ENCODE measurements at regions not wholly inside any gene's neighbourhood (a gene's known extent, or its start where the extent isn't known, plus 50 kb on each side); places are given as distances from the start of the nearest gene placed in this dataset.
A peak's percentile ranks its signal among the peaks of the same experiment; 100 is the strongest.

DNA sequence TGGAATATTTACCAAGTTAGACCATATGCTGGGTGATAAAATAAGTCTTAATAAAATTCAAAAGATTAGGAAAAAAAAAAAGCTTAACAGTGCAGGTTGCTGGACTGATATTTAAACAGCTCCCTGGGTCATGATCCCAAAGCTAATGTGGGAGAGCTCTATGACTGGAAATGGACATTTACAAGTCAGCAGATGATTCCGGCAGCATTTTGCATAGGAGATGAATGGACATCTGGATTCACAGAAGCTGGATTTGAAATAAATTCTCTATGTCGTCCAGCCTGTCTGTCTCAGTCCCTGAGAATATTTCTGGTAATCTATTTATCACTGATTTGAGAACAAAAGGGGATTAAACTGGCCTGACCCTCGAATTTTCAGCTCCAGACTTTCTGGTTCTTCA lies 52.3 kb upstream of the KLHL25 start:
- TF ChIP-seq, protein P1, sequence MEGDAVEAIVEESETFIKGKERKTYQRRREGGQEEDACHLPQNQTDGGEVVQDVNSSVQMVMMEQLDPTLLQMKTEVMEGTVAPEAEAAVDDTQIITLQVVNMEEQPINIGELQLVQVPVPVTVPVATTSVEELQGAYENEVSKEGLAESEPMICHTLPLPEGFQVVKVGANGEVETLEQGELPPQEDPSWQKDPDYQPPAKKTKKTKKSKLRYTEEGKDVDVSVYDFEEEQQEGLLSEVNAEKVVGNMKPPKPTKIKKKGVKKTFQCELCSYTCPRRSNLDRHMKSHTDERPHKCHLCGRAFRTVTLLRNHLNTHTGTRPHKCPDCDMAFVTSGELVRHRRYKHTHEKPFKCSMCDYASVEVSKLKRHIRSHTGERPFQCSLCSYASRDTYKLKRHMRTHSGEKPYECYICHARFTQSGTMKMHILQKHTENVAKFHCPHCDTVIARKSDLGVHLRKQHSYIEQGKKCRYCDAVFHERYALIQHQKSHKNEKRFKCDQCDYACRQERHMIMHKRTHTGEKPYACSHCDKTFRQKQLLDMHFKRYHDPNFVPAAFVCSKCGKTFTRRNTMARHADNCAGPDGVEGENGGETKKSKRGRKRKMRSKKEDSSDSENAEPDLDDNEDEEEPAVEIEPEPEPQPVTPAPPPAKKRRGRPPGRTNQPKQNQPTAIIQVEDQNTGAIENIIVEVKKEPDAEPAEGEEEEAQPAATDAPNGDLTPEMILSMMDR (IDR thresholded peaks at IDR 0.05; ENCODE audit: low read depth, low read length), result no peak
- in situ Hi-C loops (cut with HindIII; ENCODE audit: low sequenced_read_pairs), result no loop called here
- no peak overlapping the region for H3K4me3 ChIP-seq (ENCODE audit: low read depth, low read length)
- DNase-seq (ENCODE audit: low read depth, low spot score), result no peak

DNA sequence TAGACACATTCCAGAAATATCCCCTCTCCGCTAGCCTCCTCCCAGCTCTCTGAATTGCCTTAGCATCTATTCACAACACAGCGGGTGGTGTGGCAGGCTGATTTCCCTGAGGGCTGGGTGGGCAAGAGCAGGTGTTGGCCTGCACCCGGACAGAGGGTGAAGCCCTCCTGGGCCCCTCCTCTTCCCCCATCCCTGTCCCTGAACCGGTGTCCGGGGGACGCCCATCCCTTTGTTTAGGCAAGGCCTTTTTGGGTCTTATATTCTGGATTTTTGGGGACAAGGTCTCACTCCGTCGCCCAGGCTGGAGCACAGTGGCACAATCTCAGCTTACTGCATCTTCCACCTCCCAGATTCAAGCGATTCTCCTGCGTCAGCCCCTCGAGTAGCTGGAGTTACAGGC lies 55.2 kb upstream of the KLHL25 start:
- DNase-seq (ENCODE audit: low read depth, low spot score), result no peak
- TF ChIP-seq, protein P1 (IDR thresholded peaks at IDR 0.05; ENCODE audit: low read depth, low read length), result no peak
- no peak overlapping the region for H3K4me3 ChIP-seq (ENCODE audit: low read depth, low read length)
- in situ Hi-C loops (cut with HindIII; ENCODE audit: low sequenced_read_pairs), result no loop called here

DNA sequence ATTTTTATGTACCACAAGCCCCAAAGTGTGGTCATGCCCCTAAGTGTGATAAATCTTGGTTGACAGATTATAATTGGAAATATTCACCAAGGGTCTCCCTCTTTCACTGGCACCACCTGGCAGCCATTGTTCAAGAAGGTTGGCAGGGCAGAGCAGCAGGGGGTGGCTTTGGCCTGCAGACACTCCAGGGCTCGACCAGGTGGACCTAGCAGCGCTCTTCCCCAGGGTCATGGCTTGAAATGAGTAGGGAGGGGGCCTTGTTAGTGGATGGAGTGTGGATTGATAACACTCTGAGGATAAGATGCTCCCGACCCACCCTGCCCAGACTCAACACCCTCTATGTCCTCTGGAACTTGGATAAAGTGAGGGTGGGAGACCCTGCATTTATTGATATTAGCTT lies 58.2 kb upstream of the KLHL25 start:
- in situ Hi-C loops (cut with HindIII; ENCODE audit: low sequenced_read_pairs), result no loop called here
- H3K4me3 ChIP-seq (ENCODE audit: low read depth, low read length), result no peak overlapping the region
- no peak for DNase-seq (ENCODE audit: low read depth, low spot score)
- TF ChIP-seq, protein P1 (IDR thresholded peaks at IDR 0.05; ENCODE audit: low read depth, low read length), result no peak

DNA sequence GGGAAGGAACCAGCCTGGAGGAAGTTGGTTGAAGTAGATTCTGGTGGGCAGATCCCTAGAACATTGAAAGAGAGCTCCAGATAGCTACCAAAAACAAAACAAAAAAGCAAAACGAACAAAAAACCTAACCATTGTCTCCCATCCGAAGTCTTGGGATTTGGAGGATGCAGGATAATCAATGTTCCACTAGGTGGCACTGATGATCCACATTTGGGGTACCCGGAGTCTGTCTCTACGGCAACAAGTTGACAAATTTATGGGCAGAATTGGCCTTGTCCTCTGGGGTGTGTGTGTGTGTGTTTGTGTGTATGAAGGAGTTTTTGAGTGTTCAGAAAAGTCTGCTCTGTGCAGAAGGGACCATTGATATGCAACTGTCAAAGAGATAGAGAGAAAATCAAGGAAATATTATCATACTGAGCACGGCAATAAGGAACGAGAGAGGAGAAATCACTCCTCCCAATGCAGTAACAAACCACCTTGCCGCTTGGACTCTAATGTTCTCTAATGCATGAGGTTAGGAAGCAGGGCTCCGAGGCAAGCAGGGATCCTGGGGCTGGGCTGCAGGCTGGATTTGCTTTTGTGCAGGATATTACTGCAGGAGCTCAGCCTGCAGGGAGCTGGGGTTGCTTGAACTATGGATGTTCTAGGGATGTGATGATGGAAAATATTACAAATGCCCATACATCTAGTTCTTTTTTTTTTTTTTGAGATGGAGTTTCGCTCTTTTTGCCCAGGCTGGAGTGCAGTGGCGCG lies 59.8 kb upstream of the KLHL25 start:
- in situ Hi-C loops (cut with HindIII; ENCODE audit: low sequenced_read_pairs), result no loop called here
- TF ChIP-seq, protein P1 (IDR thresholded peaks at IDR 0.05; ENCODE audit: low read depth, low read length), result peak; percentile 83
- no peak overlapping the region for H3K4me3 ChIP-seq (ENCODE audit: low read depth, low read length)
- peak; percentile 57 for DNase-seq (ENCODE audit: low read depth, low spot score)

DNA sequence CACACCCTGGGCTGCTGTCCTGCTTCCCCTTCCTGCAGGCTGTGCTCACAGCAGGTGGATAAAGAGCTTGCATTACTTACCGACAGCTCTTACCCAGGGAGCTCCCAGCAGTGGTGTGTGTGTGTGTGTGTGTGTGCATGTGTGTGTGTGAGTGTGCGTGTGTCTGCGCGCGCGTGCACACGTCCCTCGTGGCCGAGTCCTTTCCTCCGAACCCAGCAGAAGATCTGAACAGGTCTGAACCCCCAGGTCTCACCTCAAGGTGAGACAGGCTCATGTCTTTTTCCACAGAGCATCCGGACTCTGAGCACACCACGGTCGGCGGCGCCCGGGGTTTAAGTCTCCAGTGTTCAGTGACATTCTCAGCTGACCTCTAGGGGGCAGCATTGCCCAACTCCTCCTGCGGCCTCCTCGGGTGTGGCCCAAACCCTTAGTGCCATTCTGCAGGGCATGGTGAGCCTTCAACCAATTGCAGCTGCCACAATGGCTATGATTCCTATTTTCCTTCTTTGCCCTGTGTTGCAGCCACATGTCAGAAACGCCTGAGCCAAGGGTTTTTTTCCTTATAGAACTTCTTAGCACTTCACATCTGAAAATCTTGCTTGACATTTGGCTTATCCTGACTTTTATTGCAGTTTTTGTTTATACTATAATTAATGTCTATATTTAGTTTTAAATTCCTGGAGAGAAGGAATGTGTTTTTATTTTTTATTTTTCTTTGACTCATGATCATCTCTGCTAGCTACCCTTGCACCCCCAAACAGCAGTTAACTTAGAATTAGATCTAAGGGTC lies 64.1 kb upstream of the KLHL25 start:
- in situ Hi-C loops (cut with HindIII; ENCODE audit: low sequenced_read_pairs), result no loop called here
- DNase-seq (ENCODE audit: low read depth, low spot score), result peak; percentile 39
- TF ChIP-seq, protein P1 (IDR thresholded peaks at IDR 0.05; ENCODE audit: low read depth, low read length), result peak; percentile 81
- no peak overlapping the region for H3K4me3 ChIP-seq (ENCODE audit: low read depth, low read length)

DNA sequence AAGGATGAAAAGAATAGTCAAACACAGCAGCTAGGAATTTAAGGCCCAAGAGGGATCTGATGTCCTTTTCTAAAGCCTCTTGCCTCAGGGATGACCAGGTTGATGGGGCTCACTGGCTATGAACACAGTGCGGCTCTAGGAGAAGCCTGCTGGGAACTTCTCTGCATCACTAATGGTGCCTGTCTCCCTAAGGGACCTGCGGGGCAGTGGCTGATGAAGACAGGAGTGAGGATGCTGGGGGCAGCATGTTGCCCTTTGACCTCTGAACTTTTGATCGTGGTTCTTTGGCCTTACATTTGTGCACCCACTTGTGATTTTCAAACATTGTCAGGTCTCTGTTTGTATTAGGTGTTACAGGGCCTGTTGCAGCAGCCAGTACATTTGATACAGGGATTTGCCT lies 64.9 kb upstream of the KLHL25 start:
- TF ChIP-seq, protein P1 (IDR thresholded peaks at IDR 0.05; ENCODE audit: low read depth, low read length), result no peak
- in situ Hi-C loops (cut with HindIII; ENCODE audit: low sequenced_read_pairs), result no loop called here
- no peak for DNase-seq (ENCODE audit: low read depth, low spot score)
- H3K4me3 ChIP-seq (ENCODE audit: low read depth, low read length), result no peak overlapping the region
